Pancreas (tissue), 10 donors: ENCODE measurements at regions not wholly inside any gene's neighbourhood (a gene's known extent, or its start where the extent isn't known, plus 50 kb on each side); places are given as distances from the start of the nearest gene placed in this dataset.

Source experiments
- ATAC-seq, 4 donors: fragments of 200-7000 bp; cut with Tn5 transposase; one replicate each; pipeline versions ENCODE4 v1.8.0 to v1.9.1; 2020; ENCODE audit warnings: mild to moderate bottlenecking in 4 of 4, moderate library complexity in 4 of 4
- DNase-seq, 6 donors: peaks; one replicate each; pipeline ENCODE4 v3.0.0-alpha.2; 2020
- FAIRE-seq: peaks from 2 replicates; lab custom pipeline; 2012; peaks lifted over from hg19 to GRCh38; lab: Jason Lieb, UNC
- H3K27ac ChIP-seq, 4 donors: fragments of 200-600 bp; sonication (generic); 1 replicate in 3 of 4; 2 replicates in 1 of 4; pipeline versions ENCODE4 v1.5.0 to v1.8.0; 2020
- H3K27me3 ChIP-seq, 4 donors: fragments of 200-600 bp; one replicate each; pipeline ENCODE4 v1.8.0; 2021
- H3K36me3 ChIP-seq, 3 donors: fragments of 200-600 bp; sonication (generic) in 1 of 3; one replicate each; pipeline versions ENCODE4 v1.5.0 to v1.8.0; 2020 to 2021
- H3K4me1 ChIP-seq, 3 donors: fragments of 200-600 bp; one replicate each; pipeline ENCODE4 v1.8.0; 2021
- H3K4me3 ChIP-seq, 4 donors: fragments of 200-600 bp; sonication (generic) in 2 of 4; one replicate each; pipeline versions ENCODE4 v1.5.0 to v1.8.0; 2020 to 2021
- H3K9me3 ChIP-seq, 4 donors: fragments of 200-600 bp; one replicate each; pipeline ENCODE4 v1.8.0; 2021
- CTCF ChIP-seq, 4 donors: fragments of 200-600 bp; sonication (generic) in 3 of 4; IDR thresholded peaks; one replicate each; pipeline versions ENCODE4 v1.5.0 to v1.8.0; 2021; ENCODE audit warnings: antibody characterized with exemption in 4 of 4
- WGBS, 2 donors: extraction: QIAGEN DNeasy Blood & Tissue Kit; methylation state at CpG; one replicate each; pipeline ENCODE4 v1.1.7; 2013; 5-methylcytosine and 5-hydroxymethylcytosine counted together
- intact Hi-C, 3 donors: fragments of 100-400 bp; cut with DNase I; formaldehyde crosslinking; loops; one replicate each; pipeline versions ENCODE4 v1.11.1 to v1.14.2; 2022
- donor health status: healthy with polysubstance abuse.
- donor health status: DM: no; HTN: no; CAD: no; lungs with moderate emphysema.
- donor health status: DM: no; HTN: no; CAD: no.
- donor health status: control.
- donor health status: control.
- donor health status: Bipolar disorder and iron deficiency.
- donor health status: DM: yes; HTN: yes; CAD: no.
- donor health status: DM: no; HTN: no; CAD: no.
- donor health status: DM: no; HTN: no; CAD: no.
- donor health status: DM: yes; HTN: yes; CAD: no.

GRCh38 chr10:42934842-42935241 is 142.0 kb upstream of the RET start:
- Histone ChIP-seq H3K36me3 (no peaks in the 10 kb centered on the region), H3K4me1 (peaks cover 0 to 5% (median 0%) of the 10 kb centered on the region in 3 donors), H3K9me3 (no peaks in the 10 kb centered on the region), H3K27ac (no peak overlapping the region), H3K4me3 (no peak overlapping the region), H3K27me3 (peaks cover 0 to 11% (median 2%) of the 10 kb centered on the region in 4 donors)
- no peak for ATAC-seq
- 80 to 88% methylated on average over 3 of the region's 3 CpGs for WGBS, 2 donors
- intact Hi-C loops = no loop called here
- DNase-seq = no peak
- FAIRE-seq = no peak
- no peak for TF ChIP-seq CTCF (IDR thresholded peaks at IDR 0.05)

- H3K36me3 ChIP-seq = no peaks in the 10 kb centered on the region
- H3K27ac ChIP-seq = no peak overlapping the region
- FAIRE-seq (no peak), DNase-seq (no peak), ATAC-seq (no peak)
- no peaks in the 10 kb centered on the region for H3K9me3 ChIP-seq
- no peak overlapping the region for H3K4me3 ChIP-seq
- intact Hi-C loops = no loop called here
- peaks cover 0 to 11% (median 2%) of the 10 kb centered on the region in 4 donors for H3K27me3 ChIP-seq
- peaks cover 0 to 5% (median 0%) of the 10 kb centered on the region in 3 donors for H3K4me1 ChIP-seq
- no peak for TF ChIP-seq CTCF (IDR thresholded peaks at IDR 0.05)
- 71 to 77% methylated on average over 8 of the region's 8 CpGs for WGBS, 2 donors
These were observed 141.4 kb upstream of the RET start for GRCh38 chr10:42935466-42935865.

GRCh38 chr10:42936580-42936979 is 140.3 kb upstream of the RET start:
- peaks cover 0 to 9% (median 0%) of the 10 kb centered on the region in 3 donors for H3K4me1 ChIP-seq
- H3K27ac ChIP-seq = no peak overlapping the region
- no peak overlapping the region for H3K4me3 ChIP-seq
- 72% methylated on average over 10 of the region's 10 CpGs for WGBS, 2 donors
- ATAC-seq = no peak
- TF ChIP-seq CTCF (IDR thresholded peaks at IDR 0.05) = no peak
- FAIRE-seq = no peak
- intact Hi-C loops = no loop called here
- H3K27me3 ChIP-seq = peaks cover 0 to 11% (median 2%) of the 10 kb centered on the region in 4 donors
- H3K36me3 ChIP-seq = no peaks in the 10 kb centered on the region
- no peaks in the 10 kb centered on the region for H3K9me3 ChIP-seq
- no peak for DNase-seq

- intact Hi-C loops = no loop called here
- no peak for DNase-seq
- Histone ChIP-seq H3K4me1 (peaks cover 0 to 9% (median 0%) of the 10 kb centered on the region in 3 donors), H3K4me3 (no peak overlapping the region), H3K36me3 (no peaks in the 10 kb centered on the region), H3K27me3 (peaks cover 0 to 6% (median 2%) of the 10 kb centered on the region in 4 donors), H3K9me3 (no peaks in the 10 kb centered on the region), H3K27ac (no peak overlapping the region)
- ATAC-seq = no peak
- TF ChIP-seq CTCF (IDR thresholded peaks at IDR 0.05) = no peak
- WGBS, 2 donors = 70 to 81% methylated on average over 7 of the region's 7 CpGs
- FAIRE-seq = no peak
These were observed 139.8 kb upstream of the RET start for GRCh38 chr10:42937048-42937447.

- FAIRE-seq (no peak), DNase-seq (no peak), ATAC-seq (no peak)
- H3K9me3 ChIP-seq = no peaks in the 10 kb centered on the region
- intact Hi-C loops = no loop called here
- no peak overlapping the region for H3K4me3 ChIP-seq
- 76 to 80% methylated on average over 8 of the region's 8 CpGs for WGBS, 2 donors
- no peak overlapping the region for H3K27ac ChIP-seq
- H3K4me1 ChIP-seq = peaks cover 0 to 9% (median 0%) of the 10 kb centered on the region in 3 donors
- no peak for TF ChIP-seq CTCF (IDR thresholded peaks at IDR 0.05)
- no peaks in the 10 kb centered on the region for H3K36me3 ChIP-seq
- peaks cover 0 to 5% (median 2%) of the 10 kb centered on the region in 4 donors for H3K27me3 ChIP-seq
These were observed 139.2 kb upstream of the RET start for GRCh38 chr10:42937649-42938180.
